ENCODE measurements at regions not wholly inside any gene's neighbourhood (a gene's known extent, or its start where the extent isn't known, plus 50 kb on each side); places are given as distances from the start of the nearest gene placed in this dataset.

DNA sequence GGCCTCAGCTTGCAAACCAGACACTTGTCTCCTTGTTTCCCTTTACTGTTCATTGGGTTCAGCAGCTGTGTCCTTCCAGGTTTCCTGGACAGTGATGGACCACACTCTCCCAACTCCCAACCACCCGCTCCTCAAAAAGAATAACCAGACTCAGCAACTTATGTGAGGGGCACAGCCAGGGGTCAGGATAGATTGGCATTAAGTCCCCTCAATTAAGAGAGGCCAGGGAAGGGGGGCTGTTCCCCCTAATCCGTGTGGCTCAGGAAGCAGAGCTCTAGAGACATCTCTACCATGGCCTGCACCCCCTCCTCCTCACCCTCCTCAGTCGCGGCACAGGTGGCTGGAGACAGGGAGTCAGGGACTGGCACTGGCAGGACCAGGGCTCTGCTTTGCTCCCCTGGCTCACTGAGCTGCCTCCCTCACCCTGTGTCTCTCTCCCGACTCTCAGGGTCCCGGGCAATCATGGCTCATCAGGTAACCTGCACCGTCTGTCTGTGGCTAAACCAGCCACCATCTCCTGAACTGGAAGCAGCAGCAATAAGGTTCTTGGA is 111.7 kb downstream of the ZNF280B start:
- no peak for DNase-seq (ENCODE audit: low read depth)

GRCh38 chr22:22397292-22397870 is 111.2 kb downstream of the ZNF280B start:
- peak; percentile 2 for DNase-seq (ENCODE audit: low read depth)

DNA sequence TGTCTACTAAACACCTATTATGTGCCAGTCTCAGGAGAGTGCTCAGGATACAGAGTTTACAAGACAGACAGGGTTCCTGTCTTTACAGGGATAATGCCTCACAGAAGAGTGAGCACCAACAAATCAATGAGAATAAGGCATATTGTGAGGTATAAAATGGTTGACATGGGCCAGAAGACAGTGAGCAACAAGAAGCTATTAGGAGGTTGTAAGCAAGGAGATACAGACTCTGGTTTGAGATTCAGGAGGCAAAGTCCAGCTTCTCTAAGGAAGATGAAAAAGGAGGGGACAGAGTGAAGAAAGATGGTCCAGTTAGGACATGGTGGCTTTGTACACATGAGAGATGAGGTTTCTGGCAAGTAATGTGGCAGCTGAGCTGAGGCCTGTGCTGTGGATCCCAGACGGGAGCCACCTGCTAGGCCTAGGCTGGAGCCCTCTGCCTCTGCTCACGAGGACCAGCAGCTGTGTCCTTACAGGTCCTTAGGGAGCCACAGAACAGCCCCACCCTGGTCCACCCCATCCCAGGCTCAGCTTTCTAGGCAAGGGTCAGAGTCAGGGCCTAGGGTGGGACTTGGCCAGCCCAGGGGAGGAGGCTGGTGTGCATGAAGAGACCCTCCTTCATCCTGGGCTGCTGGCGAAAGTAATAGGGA is 110.5 kb downstream of the ZNF280B start:
- DNase-seq (ENCODE audit: low read depth): no peak

DNA sequence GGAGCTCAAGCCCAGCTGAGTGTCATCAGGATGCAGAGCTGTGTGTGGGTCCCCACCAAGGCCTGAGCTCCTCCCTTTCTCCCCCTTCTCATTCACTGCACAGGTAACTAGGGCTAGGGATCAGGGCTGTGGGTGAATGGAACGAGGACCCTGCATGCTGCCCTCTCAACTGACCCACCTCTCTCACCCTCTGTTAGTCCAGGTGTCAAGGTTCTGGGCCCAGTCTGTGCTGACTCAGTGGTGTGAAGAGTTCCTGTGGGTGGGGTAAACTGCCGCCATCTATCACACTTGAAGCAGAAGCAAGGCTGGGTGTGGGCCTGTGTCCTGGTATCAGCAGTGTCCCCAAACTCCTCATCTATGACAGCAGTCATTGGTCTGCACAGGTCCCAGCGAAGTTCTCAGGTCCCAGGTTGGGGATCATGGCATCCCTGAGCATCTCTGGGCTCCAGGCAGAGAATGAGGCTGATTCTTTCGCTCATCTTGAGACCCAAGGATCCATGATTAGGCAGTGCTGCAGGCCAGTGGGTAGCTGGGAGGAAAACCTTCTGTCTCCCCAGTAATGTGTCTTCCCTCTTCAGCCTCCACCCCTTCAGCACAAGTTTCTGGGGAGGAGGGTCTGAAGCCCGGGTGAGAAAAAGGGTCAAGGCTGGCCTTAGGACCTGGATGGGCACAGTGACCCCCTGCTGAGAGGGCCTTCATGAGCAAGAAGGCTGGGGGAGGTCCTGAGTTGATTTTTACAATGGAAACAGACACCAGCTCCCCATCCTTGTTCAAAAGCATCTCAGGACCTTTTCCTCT is 109.8 kb downstream of the ZNF280B start:
- no peak for DNase-seq (ENCODE audit: low read depth)

- DNase-seq (ENCODE audit: low read depth): no peak
Measured at GRCh38 chr22:22400099-22400498, 108.4 kb downstream of the ZNF280B start.

DNA sequence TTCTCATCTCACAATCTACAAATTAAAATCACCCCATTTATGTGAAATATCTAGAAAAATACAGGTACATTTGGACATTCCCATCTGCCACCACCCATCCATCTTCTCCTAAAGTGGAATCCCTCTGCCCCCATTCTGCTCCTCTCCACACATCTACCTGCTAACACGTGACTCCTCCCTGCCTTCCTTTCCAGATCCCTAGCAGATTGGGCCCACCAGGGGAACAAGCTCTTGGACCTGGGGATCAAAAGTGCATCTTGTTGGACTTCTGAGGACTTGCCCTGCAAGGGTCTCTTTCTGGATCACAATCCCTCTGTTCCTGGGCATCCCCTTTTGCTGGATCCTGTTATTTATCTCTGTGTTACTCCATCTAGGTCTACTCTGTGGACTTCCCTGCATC is 107.6 kb downstream of the ZNF280B start:
- no peak for DNase-seq (ENCODE audit: low read depth)

- no peak for DNase-seq (ENCODE audit: low read depth)
Measured at GRCh38 chr22:22401381-22401780, 107.2 kb downstream of the ZNF280B start.

DNA sequence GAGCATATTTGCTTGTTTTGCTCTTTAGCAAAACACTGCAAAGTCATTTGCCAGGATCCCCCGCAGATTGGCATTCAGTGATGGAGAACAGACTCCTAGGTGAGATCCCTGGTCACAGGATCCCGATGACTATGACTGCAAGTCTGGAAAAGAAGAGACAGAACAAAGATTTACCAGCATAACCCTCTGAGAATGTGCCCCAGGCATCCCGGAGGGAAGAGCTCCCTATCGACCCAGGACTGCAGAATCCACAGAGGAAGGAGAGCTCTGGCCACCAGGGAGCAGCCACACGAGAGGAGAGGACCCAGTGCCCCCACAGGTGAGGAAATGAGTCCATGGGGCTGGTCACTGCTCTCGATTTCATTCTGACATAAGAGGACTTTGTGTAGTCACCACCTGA is 105.2 kb downstream of the ZNF280B start:
- DNase-seq (ENCODE audit: low read depth): no peak

DNA sequence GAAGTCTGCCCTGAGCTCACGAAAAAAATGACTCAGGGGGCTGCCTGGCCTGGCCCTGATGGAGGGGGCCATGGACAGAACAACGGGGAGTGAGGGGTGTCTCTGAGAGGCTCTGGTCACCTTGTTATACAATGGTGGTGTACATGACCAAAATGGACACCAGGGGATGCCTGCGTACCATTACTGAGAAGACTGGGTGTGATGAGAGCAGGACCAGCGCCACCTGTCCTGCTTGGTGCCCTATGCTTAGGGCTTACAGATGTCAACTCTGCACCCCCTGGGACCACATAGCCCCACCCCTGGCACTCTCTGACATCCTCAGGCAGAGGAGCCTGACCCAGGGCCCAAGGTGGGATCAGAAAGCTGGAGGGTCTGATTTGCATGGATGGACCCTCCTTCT is 104.8 kb downstream of the ZNF280B start:
- no peak for DNase-seq (ENCODE audit: low read depth)

- no peak for DNase-seq (ENCODE audit: low read depth)
Measured at GRCh38 chr22:22404598-22405284, 103.8 kb downstream of the ZNF280B start.

DNA sequence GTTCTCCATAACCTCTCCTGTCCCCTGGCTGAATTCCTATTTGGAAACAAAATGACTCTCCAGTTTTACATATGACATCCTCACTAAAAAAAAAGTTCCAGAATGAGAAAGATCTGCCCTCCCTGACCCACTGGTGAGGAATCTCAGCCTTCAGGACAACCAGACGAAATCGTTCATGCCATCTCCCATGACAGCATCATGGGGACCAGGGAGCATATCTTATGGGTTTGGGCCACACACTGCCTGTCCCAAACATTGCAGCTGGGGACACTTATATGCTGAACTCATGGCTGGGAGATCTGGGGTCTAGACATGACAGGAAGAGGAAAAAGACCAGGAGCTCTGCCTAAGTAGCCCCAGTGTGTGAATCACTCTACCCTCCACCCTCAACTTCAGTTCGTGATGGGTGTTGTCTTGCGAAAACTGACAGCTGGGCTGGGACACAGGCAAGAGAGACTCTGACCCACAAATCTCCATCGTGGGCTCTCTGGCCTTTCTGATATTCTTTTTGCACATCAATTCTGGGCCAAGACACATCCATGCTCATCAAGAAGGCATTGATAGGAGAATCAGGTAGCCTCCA is 102.0 kb downstream of the ZNF280B start:
- DNase-seq (ENCODE audit: low read depth): no peak

- no peak for DNase-seq (ENCODE audit: low read depth)
Measured at GRCh38 chr22:22407061-22407460, 101.5 kb downstream of the ZNF280B start.

DNA sequence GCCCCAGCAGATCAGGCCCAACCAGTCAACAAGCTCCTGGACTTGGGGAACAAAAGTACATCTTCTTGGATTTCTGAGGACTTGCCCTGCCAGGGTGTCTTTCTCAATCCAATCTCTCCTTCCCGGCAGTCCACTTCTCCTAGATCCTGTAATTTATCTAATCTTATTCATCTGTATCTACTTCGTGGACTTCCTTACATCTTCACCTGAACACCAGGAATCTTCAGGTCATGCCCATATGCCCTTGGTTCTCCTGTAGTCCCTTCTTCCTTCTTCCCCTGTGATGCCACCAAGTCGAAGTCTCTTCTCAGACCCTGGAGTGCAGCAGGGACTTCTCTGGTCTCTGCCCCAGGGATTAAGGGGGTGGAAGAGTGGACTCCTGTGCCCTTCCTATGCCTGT is 100.3 kb downstream of the ZNF280B start:
- DNase-seq (ENCODE audit: low read depth): no peak

- DNase-seq (ENCODE audit: low read depth): no peak
Measured at GRCh38 chr22:22408731-22409696, 99.5 kb downstream of the ZNF280B start.

DNA sequence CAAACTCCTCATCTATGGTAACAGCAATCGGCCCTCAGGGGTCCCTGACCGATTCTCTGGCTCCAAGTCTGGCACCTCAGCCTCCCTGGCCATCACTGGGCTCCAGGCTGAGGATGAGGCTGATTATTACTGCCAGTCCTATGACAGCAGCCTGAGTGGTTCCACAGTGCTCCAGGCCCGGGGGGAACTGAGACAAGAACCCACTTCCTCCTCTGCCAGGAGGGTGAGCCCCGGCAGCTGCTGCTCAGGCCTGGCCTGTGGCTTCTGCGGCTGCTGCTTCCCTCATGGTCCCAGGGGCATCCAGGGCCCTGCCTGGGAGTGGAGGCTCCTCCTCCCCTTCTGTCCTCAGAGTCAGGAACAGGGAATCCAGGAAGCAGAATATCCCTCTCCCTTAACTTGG is 98.4 kb downstream of the ZNF280B start:
- no peak for DNase-seq (ENCODE audit: low read depth)

- no peak for DNase-seq (ENCODE audit: low read depth)
Measured at GRCh38 chr22:22410677-22411076, 97.9 kb downstream of the ZNF280B start.

DNA sequence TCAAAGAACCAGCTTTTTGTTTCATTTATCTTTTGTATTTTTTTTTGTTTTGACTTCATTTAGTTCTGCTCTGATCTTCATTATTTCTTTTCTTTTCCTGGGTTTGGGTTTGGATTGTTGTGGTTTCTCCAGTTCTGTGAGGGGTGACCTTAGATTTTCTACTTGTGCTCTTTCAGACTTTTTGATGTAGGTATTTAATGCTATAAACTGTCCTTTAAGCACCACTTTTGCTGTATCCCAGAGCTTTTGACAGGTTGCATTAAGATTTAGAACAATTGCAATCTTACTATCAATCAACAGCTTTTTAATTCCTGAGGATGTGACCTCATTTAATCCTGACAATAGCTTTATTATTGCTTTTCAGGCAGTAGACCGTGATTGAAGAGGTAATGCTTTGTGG is 94.3 kb downstream of the ZNF280B start:
- DNase-seq (ENCODE audit: low read depth): no peak

DNA sequence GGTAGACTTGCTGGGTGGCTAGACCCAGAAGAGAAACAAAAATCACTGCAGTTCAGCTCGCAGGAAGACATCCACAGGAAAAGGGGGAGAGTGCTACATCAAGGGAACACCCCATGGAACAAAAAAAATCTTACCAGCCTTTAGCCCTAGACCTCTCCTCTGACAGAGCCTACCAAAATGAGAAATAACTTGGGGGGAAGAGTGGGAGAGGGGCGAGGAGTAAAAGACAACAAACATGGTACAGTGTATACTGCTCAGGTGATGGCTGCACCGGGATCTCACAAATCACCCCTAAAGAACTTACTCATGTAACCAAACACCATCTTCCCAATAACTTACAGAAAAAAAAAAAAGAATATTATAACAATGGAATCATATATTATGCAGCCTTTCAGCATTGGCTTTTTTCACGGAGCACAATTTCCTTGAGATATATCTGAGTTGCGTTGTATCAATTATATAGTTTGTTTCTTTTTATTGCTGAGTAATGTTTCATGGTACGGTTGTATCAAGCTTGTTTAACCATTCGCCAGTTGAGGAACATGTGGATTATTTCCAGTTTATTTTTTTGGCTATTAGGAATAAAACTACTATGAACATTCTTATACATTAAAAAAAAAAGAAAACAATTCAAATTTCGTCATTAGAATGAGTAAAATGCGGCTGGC is 90.9 kb downstream of the ZNF280B start:
- DNase-seq (ENCODE audit: low read depth): no peak

GRCh38 chr22:22418163-22418549 is 90.4 kb downstream of the ZNF280B start:
- no peak for DNase-seq (ENCODE audit: low read depth)

DNA sequence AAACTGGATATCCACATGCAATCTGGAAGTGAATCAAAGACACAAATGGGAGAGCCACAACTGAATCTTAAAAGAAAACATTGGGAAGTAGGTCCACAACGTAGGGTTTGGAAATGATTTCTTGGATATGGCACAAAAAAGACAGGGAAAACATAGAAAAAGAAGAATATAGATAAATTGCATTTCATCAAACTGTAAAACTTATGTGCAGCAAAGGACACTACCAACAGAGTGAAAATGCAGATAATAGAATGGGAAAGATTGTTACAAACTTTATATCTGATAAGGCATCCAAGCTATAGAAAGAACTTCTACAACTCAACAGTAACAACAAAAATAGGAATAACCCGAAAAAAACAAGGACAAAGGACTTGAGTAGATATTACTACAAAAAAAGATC is 89.6 kb downstream of the ZNF280B start:
- no peak for DNase-seq (ENCODE audit: low read depth)

Data from HS-27A (cell line).